HepG2 (cell line): ENCODE measurements at regions not wholly inside any gene's neighbourhood (a gene's known extent, or its start where the extent isn't known, plus 50 kb on each side); places are given as distances from the start of the nearest gene placed in this dataset.

Source experiments
- ATAC-seq: fragments of 200-7000 bp; cut with Tn5 transposase; 3 replicates; pipeline ENCODE4 v1.9.1; 2020; ENCODE audit warnings: mild to moderate bottlenecking, moderate library complexity
- BruUV-seq: library from RNA; stranded (reverse); fragments of 400-500 nt; replicated peaks from 2 replicates; lab custom pipeline; 2021; lab: Mats Ljungman, UMichigan
- CTCF ChIA-PET: fragments of 300-600 bp; formaldehyde crosslinking; extraction: SDS; loops from one replicate; lab custom pipeline; 2021; ENCODE audit warnings: low total read pairs, inconsistent platforms, low intra/inter-chr PET ratio; lab: Yijun Ruan, JAX
- POLR2A ChIA-PET: fragments of 350-600 bp; sonication (Branson Sonifier 250); formaldehyde crosslinking; loops from one replicate; lab custom pipeline; 2020; ENCODE audit warnings: antibody characterized with exemption, inconsistent platforms; lab: Yijun Ruan, JAX
- DNase-seq: peaks from one replicate; pipeline ENCODE4 v3.0.0-alpha.2; 2015; ENCODE audit warnings: low spot score
- FAIRE-seq: peaks from 3 replicates; lab custom pipeline; 2011; peaks lifted over from hg19 to GRCh38; lab: Jason Lieb, UNC
- H2AFZ ChIP-seq: one replicate; pipeline ENCODE4 v1.6.1; 2011; ENCODE audit warnings: low read length, inconsistent platforms
- H3K27ac ChIP-seq: fragments of 300-600 bp; 3 replicates; pipeline ENCODE4 v1.8.0; 2011; ENCODE audit warnings: mixed run types, mild to moderate bottlenecking, mixed read lengths, low read length, inconsistent platforms; ENCODE audit not compliant: insufficient read depth; ENCODE audit errors: extremely low read length
- H3K27me3 ChIP-seq, 2 experiments: fragments of 200-600 bp in 1 of 2; 2 replicates in 1 of 2; 3 replicates in 1 of 2; pipeline versions ENCODE4 v1.6.0 to v1.8.0; 2011; ENCODE audit warnings: low read length in 2 of 2, mild to moderate bottlenecking in 2 of 2, moderate library complexity in 2 of 2, inconsistent platforms in 1 of 2; ENCODE audit not compliant: insufficient read depth in 2 of 2, control insufficient read depth in 1 of 2
- H3K36me3 ChIP-seq, 2 experiments: fragments of 200-600 bp in 1 of 2; replicated peaks in 1 of 2; 2 replicates in 1 of 2; 3 replicates in 1 of 2; pipeline versions ENCODE4 v1.5.1 to v1.8.0; 2011; ENCODE audit warnings: low read length in 2 of 2, inconsistent platforms in 1 of 2; ENCODE audit not compliant: insufficient read depth in 2 of 2, control insufficient read depth in 1 of 2
- H3K4me1 ChIP-seq: 2 replicates; pipeline ENCODE4 v1.5.1; 2012; ENCODE audit warnings: low read length, inconsistent platforms; ENCODE audit not compliant: insufficient read depth
- H3K4me2 ChIP-seq: 2 replicates; pipeline ENCODE4 v1.6.0; 2011; ENCODE audit warnings: low read depth, low read length, inconsistent platforms
- H3K4me3 ChIP-seq, 3 experiments: fragments of 200-600 bp in 1 of 3; sonication (generic), shearing (Covaris generic) in 1 of 3; replicated peaks in 1 of 3; 2 replicates each; pipeline ENCODE4 v1.5.1; 2011 to 2016; ENCODE audit warnings: low read length in 3 of 3, inconsistent platforms in 2 of 3, low read depth in 2 of 3, mild to moderate bottlenecking in 2 of 3, control low read depth in 1 of 3, mixed read lengths in 1 of 3; ENCODE audit not compliant: insufficient read depth in 1 of 3
- H3K79me2 ChIP-seq: one replicate; pipeline ENCODE4 v1.6.1; 2011; ENCODE audit warnings: low read length, inconsistent platforms; ENCODE audit not compliant: insufficient read depth
- H3K9ac ChIP-seq: 2 replicates; pipeline ENCODE4 v1.6.0; 2011; ENCODE audit warnings: mild to moderate bottlenecking, low read depth, low read length, inconsistent platforms; ENCODE audit not compliant: insufficient read depth
- H3K9me3 ChIP-seq: 2 replicates; pipeline ENCODE4 v1.5.1; 2012; ENCODE audit warnings: mild to moderate bottlenecking, low read length
- H4K20me1 ChIP-seq: 2 replicates; pipeline ENCODE4 v1.6.0; 2011; ENCODE audit warnings: inconsistent platforms, mild to moderate bottlenecking, low read length, moderate library complexity; ENCODE audit not compliant: insufficient read depth
- JUN ChIP-seq: sonication (generic); formaldehyde crosslinking; IDR thresholded peaks from 2 replicates; pipeline ENCODE4 v1.4.0; 2020; ENCODE audit warnings: mild to moderate bottlenecking, missing genetic modification reagents
- MAFF ChIP-seq: IDR thresholded peaks from 2 replicates; pipeline ENCODE4 v1.6.1; 2011; ENCODE audit warnings: low read depth, low read length, improper control_type of control experiment
- MAFK ChIP-seq, 2 experiments: IDR thresholded peaks in 1 of 2; conservative IDR thresholded peaks in 1 of 2; 2 replicates each; pipeline ENCODE4 v1.6.1; 2011; ENCODE audit warnings: improper control_type of control experiment in 2 of 2, low read length in 2 of 2
- NFATC3 ChIP-seq: sonication (generic); formaldehyde crosslinking; IDR thresholded peaks from 2 replicates; pipeline ENCODE4 v1.5.1; 2020; ENCODE audit warnings: mild to moderate bottlenecking, missing genetic modification reagents
- REXO4 ChIP-seq: sonication (generic); formaldehyde crosslinking; IDR thresholded peaks from 2 replicates; pipeline ENCODE4 v1.8.0; 2022; ENCODE audit warnings: missing genetic modification reagents, mild to moderate bottlenecking, borderline replicate concordance
- YEATS4 ChIP-seq: sonication (generic); formaldehyde crosslinking; IDR thresholded peaks from 2 replicates; pipeline ENCODE4 v1.4.0; 2020; ENCODE audit warnings: missing genetic modification reagents, borderline replicate concordance
- ZNF18 ChIP-seq: sonication (generic); formaldehyde crosslinking; IDR thresholded peaks from 2 replicates; pipeline ENCODE4 v1.8.0; 2022; ENCODE audit warnings: mild to moderate bottlenecking, missing genetic modification reagents; ENCODE audit not compliant: insufficient replicate concordance
- ZNF672 ChIP-seq: sonication (generic); formaldehyde crosslinking; IDR thresholded peaks from 2 replicates; pipeline ENCODE4 v1.8.1; 2022; ENCODE audit warnings: missing genetic modification reagents
- WGBS: methylation state at CpG from one replicate; pipeline ENCODE4 v1.1.6; 2017; ENCODE audit warnings: low lambda C conversion rate; 5-methylcytosine and 5-hydroxymethylcytosine counted together
- in situ Hi-C: cut with HindIII; loops from 2 replicates; pipeline ENCODE4 v1.10.0; 2017; ENCODE audit warnings: low pct_unique_long_range_greater_than_20kb; ENCODE audit not compliant: extremely low pct_ligation_motif_present
- intact Hi-C: fragments of 100-400 bp; cut with micrococcal nuclease; formaldehyde crosslinking; loops from one replicate; pipeline ENCODE4 v1.10.0; 2022; ENCODE audit not compliant: unreplicated experiment
- TF ChIP-seq, protein P1 (sequence below): sonication (generic); formaldehyde crosslinking; IDR thresholded peaks from 2 replicates; pipeline ENCODE4 v1.4.0; 2020; ENCODE audit warnings: mild to moderate bottlenecking, missing genetic modification reagents

DNA sequence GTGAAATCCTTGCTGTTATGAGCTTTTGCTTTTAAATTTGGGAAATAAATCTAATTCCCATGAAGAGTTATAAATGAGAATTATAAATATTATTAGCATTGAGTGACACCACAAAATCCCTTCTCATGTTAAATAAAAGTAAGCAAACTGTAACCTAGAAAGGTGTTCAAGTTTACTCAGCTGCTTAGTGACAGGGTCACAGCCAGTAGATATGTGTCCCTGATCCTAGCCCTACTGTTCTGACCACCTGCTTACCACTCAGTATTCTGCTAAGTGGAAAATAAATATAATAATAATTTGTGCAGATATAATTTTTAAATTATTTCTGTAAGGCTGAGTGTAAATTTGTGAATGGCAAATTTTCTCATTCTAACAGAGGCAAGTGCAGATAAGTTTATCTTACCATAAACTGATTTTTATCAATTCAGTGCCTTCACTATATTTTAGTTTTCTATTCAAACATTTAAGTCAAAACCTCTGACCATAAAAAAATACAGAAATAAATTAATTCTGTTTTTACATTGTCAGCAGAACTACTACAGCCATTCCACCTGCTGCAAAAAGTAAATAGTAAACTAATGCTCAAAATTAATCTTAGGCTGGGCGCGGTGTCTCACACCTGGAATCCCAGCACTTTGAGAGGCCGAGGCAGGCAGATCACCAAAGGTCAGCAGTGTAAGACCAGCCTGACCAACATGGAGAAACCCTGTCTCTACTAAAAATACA lies 118.2 kb downstream of the TENT5A start:
- BruUV-seq: no TSS peak
- H3K4me3 ChIP-seq: no peak overlapping the region
- ChIA-PET POLR2A (no interaction called here), CTCF (no interaction called here)
- H3K4me2 ChIP-seq: no peak overlapping the region
- H3K79me2 ChIP-seq: no peaks in the 10 kb centered on the region
- no peak overlapping the region for H3K27ac ChIP-seq
- no peaks in the 10 kb centered on the region for H3K4me1 ChIP-seq
- DNase-seq: no peak
- TF ChIP-seq ZNF672: no peak
- TF ChIP-seq ZNF18 (CRISPR knock-in tag): no peak
- peak in 1 of 2 experiments; percentile 55; a peak in 2 of 4 replicates for TF ChIP-seq MAFK (conservative IDR thresholded peaks at IDR 0.05 in 1 of 2, IDR thresholded peaks at IDR 0.05 in 1 of 2; ENCODE audit: low read length in 2 of 2)
- 0 out of 2 replicates have a peak, but pooled peaks have one; percentile 7 for TF ChIP-seq MAFF
- H3K9ac ChIP-seq: no peak overlapping the region
- in situ Hi-C loops (no loop called here), intact Hi-C loops (no loop called here)
- H3K36me3 ChIP-seq: no peaks in the 10 kb centered on the region
- whole genome bisulfite sequencing: 66% methylated on average over 3 of the region's 3 CpGs
- H4K20me1 ChIP-seq: no peaks in the 10 kb centered on the region
- FAIRE-seq: no peak
- no peak overlapping the region for H2AFZ ChIP-seq
- no peaks in the 10 kb centered on the region for H3K27me3 ChIP-seq
- ATAC-seq: no peak
- peaks cover 16% of the 10 kb centered on the region for H3K9me3 ChIP-seq

DNA sequence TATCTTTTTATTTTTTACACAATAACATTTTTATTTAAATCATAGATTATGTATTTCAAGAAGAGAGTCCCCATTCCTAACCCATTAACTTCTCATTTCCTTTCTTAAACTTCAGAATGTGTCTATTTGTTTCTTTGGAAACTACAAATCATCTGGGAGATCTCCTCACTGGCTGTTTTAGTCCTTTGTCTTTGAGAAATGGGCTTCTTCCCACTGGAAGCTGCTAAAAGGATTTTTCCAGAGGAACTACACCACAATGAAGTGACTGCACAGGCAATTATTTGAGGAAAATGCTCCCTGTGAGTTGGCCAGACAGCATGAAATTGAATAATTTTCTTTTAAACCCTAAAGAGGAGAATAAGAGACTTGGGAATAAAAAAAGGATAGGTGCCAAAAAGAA lies 119.1 kb downstream of the TENT5A start:
- H3K4me1 ChIP-seq: no peaks in the 10 kb centered on the region
- H3K4me2 ChIP-seq: no peak overlapping the region
- H2AFZ ChIP-seq: no peak overlapping the region
- no TSS peak for BruUV-seq
- FAIRE-seq (no peak), DNase-seq (no peak), ATAC-seq (no peak)
- CTCF ChIA-PET: no interaction called here
- no peak overlapping the region for H3K9ac ChIP-seq
- H3K27ac ChIP-seq: no peak overlapping the region
- in situ Hi-C loops: no loop called here
- no peaks in the 10 kb centered on the region for H3K36me3 ChIP-seq
- intact Hi-C loops: no loop called here
- H3K79me2 ChIP-seq: no peaks in the 10 kb centered on the region
- no peaks in the 10 kb centered on the region for H3K27me3 ChIP-seq
- H3K9me3 ChIP-seq: peaks cover 16% of the 10 kb centered on the region
- no peaks in the 10 kb centered on the region for H4K20me1 ChIP-seq
- H3K4me3 ChIP-seq: no peak overlapping the region
- POLR2A ChIA-PET: no interaction called here
- no peak for TF ChIP-seq YEATS4 (CRISPR knock-in tag)
- TF ChIP-seq, protein P1, sequence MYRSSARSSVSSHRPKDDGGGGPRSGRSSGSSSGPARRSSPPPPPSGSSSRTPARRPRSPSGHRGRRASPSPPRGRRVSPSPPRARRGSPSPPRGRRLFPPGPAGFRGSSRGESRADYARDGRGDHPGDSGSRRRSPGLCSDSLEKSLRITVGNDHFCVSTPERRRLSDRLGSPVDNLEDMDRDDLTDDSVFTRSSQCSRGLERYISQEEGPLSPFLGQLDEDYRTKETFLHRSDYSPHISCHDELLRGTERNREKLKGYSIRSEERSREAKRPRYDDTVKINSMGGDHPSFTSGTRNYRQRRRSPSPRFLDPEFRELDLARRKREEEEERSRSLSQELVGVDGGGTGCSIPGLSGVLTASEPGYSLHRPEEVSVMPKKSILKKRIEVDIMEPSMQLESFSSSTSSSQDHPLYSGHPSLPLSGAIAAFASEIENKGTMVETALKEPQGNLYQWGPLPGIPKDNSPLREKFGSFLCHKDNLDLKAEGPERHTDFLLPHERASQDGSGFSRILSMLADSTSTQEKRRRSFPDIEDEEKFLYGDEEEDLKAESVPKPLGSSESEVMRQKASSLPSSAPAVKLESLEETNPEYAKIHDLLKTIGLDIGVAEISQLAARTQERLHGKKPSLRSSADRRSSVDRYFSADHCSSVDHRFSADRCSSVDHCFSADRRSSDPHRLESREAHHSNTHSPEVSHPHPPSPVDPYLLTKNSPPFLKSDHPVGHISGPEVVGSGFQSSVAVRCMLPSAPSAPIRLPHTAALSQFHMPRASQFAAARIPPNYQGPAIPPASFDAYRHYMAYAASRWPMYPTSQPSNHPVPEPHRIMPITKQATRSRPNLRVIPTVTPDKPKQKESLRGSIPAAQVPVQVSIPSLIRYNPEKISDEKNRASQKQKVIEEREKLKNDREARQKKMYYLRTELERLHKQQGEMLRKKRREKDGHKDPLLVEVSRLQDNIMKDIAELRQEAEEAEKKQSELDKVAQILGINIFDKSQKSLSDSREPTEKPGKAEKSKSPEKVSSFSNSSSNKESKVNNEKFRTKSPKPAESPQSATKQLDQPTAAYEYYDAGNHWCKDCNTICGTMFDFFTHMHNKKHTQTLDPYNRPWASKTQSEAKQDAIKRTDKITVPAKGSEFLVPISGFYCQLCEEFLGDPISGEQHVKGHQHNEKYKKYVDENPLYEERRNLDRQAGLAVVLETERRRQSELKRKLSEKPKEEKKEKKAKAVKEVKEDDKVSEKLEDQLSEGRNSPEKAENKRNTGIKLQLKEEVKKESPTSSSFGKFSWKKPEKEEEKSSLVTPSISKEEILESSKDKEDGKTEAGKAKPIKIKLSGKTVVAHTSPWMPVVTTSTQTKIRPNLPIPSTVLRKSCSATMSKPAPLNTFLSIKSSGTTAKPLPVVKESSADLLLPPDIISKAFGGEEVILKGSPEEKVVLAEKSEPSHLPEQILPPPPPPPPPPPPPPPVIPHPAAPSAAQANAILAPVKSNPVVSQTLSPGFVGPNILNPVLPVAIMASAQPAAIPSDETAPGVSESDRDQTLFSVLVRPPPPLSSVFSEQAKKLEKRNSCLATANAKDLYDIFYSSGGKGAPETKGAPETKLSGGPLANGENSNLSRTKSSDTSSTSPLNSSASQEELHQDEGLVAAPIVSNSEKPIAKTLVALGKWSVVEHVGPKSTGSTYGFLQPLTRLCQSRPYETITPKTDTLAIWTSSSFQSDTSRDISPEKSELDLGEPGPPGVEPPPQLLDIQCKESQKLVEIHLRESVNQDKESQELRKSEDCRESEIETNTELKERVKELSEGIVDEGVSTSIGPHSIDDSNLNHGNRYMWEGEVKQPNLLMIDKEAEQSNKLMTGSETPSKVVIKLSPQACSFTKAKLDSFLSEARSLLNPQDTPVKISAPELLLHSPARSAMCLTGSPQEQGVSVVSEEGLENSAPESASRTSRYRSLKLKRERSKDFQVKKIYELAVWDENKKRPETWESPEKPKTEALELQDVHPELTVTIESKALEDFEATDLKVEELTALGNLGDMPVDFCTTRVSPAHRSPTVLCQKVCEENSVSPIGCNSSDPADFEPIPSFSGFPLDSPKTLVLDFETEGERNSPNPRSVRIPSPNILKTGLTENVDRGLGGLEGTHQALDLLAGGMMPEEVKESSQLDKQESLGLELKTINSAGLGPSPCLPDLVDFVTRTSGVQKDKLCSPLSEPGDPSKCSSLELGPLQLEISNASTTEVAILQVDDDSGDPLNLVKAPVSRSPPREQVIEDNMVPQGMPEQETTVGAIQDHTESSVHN: no peak
- no peak for TF ChIP-seq NFATC3 (CRISPR knock-in tag)
- no peak for TF ChIP-seq JUN
- no peak for TF ChIP-seq REXO4 (CRISPR knock-in tag)
